Stimulated activated memory B cell treated with anti-CD40 and anti-IgM and Interleukin-4, amounts not matched to agents 10 μg/mL and 1 μg/mL and 100 μg/mL, for 72 hours (primary cell): ENCODE measurements at regions not wholly inside any gene's neighbourhood (a gene's known extent, or its start where the extent isn't known, plus 50 kb on each side); places are given as distances from the start of the nearest gene placed in this dataset.

ENCODE experiments used
- ATAC-seq: fragments of 150-1000 bp; cut with Tn5 transposase; 2 replicates; pipeline ENCODE4 v1.10.0; 2021
- H3K27ac Mint-ChIP-seq: one replicate; pipeline ENCODE4 v1.8.0; 2022; ENCODE audit warnings: mild to moderate bottlenecking, mixed read lengths
- H3K27me3 Mint-ChIP-seq: one replicate; pipeline ENCODE4 v1.8.0; 2022; ENCODE audit warnings: mixed read lengths
- H3K36me3 Mint-ChIP-seq: one replicate; pipeline ENCODE4 v1.8.0; 2022; ENCODE audit warnings: mixed read lengths
- H3K4me1 Mint-ChIP-seq: one replicate; pipeline ENCODE4 v1.8.0; 2022; ENCODE audit warnings: mixed read lengths
- H3K4me3 Mint-ChIP-seq: one replicate; pipeline ENCODE4 v1.8.0; 2022; ENCODE audit warnings: mild to moderate bottlenecking, moderate library complexity, mixed read lengths
- H3K9me3 Mint-ChIP-seq: one replicate; pipeline ENCODE4 v1.8.0; 2022; ENCODE audit warnings: mixed read lengths

DNA sequence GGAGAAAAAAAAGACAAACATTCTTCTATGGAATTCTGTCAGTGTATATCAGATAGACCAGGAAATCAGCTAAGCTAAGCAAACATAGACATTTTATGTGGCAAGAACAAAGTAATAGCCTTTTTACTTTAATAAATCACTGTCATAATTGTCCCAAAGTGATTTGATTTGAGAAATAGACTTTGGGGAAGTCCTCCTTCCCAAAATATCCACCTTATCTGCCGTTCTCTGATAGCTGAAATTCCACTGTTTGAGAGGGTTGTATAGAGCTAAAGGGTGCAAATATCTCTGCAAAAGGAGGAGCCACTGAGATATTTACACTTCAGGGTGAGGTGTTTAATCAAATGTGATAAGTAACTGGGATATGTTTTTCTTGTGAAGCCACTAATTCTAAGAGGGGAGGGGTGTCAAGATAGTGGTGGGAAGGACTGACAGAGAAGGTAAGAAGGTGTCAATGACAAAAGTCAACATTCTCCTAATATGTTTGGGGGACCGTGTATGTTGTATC, 544.4 kb upstream of the JAG1 start:
- H3K4me1 Mint-ChIP-seq: no peaks in the 10 kb centered on the region
- no peak for ATAC-seq
- no peak overlapping the region for H3K4me3 Mint-ChIP-seq
- H3K27ac Mint-ChIP-seq: no peak overlapping the region
- H3K9me3 Mint-ChIP-seq: no peaks in the 10 kb centered on the region
- H3K27me3 Mint-ChIP-seq: no peaks in the 10 kb centered on the region
- H3K36me3 Mint-ChIP-seq: no peaks in the 10 kb centered on the region

DNA sequence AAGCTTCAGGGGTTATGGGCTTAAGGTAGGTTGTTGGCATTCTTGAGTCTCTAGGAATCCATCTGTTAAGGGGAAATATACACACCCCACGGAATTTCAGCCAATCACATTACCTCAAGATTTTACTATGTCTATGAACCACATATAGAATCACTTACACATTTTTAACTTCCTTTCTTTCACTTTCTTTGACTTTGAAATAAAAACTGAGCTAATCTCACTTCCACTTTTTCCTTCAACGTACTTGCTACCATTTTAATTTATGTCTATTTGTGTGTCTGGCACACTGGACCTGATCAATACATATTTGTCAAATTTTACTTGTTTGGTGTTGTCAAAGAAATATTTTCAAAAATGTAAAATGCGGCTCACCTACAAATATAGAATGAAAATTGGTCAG, 545.4 kb upstream of the JAG1 start:
- Mint-ChIP-seq H3K4me1 (no peaks in the 10 kb centered on the region), H3K9me3 (no peaks in the 10 kb centered on the region), H3K27me3 (no peaks in the 10 kb centered on the region), H3K4me3 (no peak overlapping the region), H3K36me3 (no peaks in the 10 kb centered on the region), H3K27ac (no peak overlapping the region)
- ATAC-seq: no peak

DNA sequence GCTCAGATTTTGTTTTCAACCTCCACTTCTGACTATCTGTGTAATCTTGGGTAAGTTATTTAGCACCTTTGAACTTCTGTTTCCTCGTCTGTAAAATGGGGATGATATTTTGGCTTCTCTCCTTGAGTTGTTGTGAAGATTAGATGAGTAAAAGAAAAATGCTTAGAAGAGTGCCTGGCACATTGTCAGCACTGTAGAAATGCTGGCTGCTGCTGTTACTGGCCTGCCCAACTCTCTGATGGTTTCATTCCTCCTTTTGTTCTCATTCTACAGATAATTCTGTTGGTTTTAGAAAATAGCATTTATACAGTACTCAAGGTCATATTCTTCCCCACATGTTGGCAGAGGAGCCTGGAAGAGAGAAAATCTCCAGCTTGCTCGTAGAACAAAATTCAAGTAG, 547.2 kb upstream of the JAG1 start:
- no peaks in the 10 kb centered on the region for H3K4me1 Mint-ChIP-seq

DNA sequence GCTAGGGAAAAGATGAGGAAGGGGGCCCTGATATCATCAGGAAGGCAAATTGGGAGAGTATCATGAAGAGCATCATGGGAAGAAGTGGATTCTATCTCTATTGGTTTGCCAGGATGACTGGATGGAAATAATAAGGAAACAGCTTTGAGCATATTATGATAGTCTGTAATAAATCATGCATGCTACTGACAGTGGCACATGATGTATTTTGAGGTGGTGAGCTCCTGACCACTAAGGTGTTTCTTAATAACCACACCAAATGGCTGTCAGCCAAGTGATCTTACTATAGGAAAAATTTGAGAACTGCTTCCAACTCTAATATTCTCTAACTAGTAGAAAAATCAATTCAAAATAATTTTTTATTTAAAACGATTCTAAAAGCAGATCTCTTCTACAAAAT, 548.4 kb upstream of the JAG1 start:
- no peak for ATAC-seq
- H3K4me1 Mint-ChIP-seq: no peaks in the 10 kb centered on the region
- H3K36me3 Mint-ChIP-seq: no peaks in the 10 kb centered on the region
- H3K9me3 Mint-ChIP-seq: peaks cover 2% of the 10 kb centered on the region
- no peak overlapping the region for H3K27ac Mint-ChIP-seq
- H3K27me3 Mint-ChIP-seq: no peaks in the 10 kb centered on the region
- no peak overlapping the region for H3K4me3 Mint-ChIP-seq

More for the DNA sequence above, 547.2 kb upstream of the JAG1 start:
- Mint-ChIP-seq H3K9me3 (peaks cover 2% of the 10 kb centered on the region), H3K36me3 (no peaks in the 10 kb centered on the region), H3K27ac (no peak overlapping the region), H3K27me3 (no peaks in the 10 kb centered on the region), H3K4me3 (no peak overlapping the region)
- no peak for ATAC-seq

DNA sequence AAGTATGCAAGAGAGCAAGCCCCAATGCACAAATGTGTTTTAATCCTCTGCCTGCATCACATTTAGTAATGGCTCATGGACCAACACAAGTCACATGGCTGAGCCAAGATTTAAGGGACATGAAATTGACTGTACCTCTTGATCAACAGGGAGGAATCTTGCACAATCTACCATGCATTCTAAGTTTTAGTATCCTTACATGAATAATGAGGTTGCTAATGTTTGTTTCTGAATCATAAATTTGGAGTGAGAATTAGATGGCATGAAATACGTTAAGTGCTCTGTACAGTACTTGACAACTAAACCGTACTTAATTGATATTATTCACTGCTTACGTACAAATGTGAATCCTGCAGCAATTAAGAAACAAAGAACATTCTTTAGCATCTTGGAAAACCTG, 553.8 kb upstream of the JAG1 start:
- Mint-ChIP-seq H3K36me3 (no peaks in the 10 kb centered on the region), H3K27ac (no peak overlapping the region)

DNA sequence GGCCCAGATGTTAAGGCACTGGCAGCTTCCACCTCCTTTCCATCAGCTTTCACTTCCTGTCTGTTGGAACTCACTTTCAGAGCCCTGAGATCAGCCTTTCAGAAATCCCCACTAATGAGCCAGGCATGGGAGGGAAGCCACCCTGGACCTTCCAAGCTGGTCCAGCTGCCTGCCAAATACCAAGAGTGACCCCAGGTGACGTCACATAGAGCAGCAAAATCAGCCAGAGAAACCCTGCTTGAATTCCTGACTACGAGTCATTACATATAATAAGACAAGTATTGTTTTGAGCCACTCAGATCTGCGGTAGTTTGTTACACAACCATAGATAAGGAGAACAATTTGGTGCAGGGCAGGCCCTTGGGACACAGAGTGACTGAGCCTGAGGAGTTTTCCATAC, 556.0 kb upstream of the JAG1 start:
- ATAC-seq: no peak
- Mint-ChIP-seq H3K4me3 (no peak overlapping the region), H3K27me3 (no peaks in the 10 kb centered on the region), H3K4me1 (no peaks in the 10 kb centered on the region), H3K36me3 (no peaks in the 10 kb centered on the region), H3K9me3 (peaks cover under 1% of the 10 kb centered on the region), H3K27ac (no peak overlapping the region)

More for the DNA sequence above, 553.8 kb upstream of the JAG1 start:
- H3K27me3 Mint-ChIP-seq: no peaks in the 10 kb centered on the region
- H3K4me1 Mint-ChIP-seq: no peaks in the 10 kb centered on the region
- ATAC-seq: no peak
- no peak overlapping the region for H3K4me3 Mint-ChIP-seq
- H3K9me3 Mint-ChIP-seq: peaks cover 2% of the 10 kb centered on the region

DNA sequence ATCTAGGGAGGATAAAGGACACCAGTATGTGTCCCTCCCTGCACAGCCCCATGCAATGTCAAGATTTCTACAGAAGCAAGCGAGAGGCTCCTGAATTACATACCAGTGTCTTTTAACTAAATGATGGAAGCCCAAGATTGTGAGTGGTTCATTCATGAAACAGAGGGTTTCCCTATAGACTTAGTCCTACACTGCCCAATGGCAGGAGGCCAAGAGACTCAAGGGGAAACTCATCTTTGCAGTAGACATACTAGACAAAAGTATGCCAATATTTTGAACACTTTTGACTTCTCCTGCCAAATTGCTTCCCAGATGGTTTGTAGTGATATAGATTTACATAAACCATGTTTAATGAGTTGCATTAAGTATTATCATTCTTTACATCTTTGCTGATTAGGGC, 557.2 kb upstream of the JAG1 start:
- ATAC-seq: no peak
- H3K4me3 Mint-ChIP-seq: no peak overlapping the region
- H3K4me1 Mint-ChIP-seq: no peaks in the 10 kb centered on the region
- H3K27ac Mint-ChIP-seq: no peak overlapping the region
- no peaks in the 10 kb centered on the region for H3K36me3 Mint-ChIP-seq
- no peaks in the 10 kb centered on the region for H3K27me3 Mint-ChIP-seq
- H3K9me3 Mint-ChIP-seq: no peaks in the 10 kb centered on the region

- H3K4me3 Mint-ChIP-seq: no peak overlapping the region
- H3K27ac Mint-ChIP-seq: no peak overlapping the region
- no peaks in the 10 kb centered on the region for H3K27me3 Mint-ChIP-seq
- no peaks in the 10 kb centered on the region for H3K36me3 Mint-ChIP-seq
- no peaks in the 10 kb centered on the region for H3K4me1 Mint-ChIP-seq
- ATAC-seq: no peak
- no peaks in the 10 kb centered on the region for H3K9me3 Mint-ChIP-seq
Observed at GRCh38 chr20:11231742-11232648, 558.2 kb upstream of the JAG1 start.

- H3K9me3 Mint-ChIP-seq: no peaks in the 10 kb centered on the region
- H3K4me1 Mint-ChIP-seq: no peaks in the 10 kb centered on the region
- no peak overlapping the region for H3K4me3 Mint-ChIP-seq
- no peaks in the 10 kb centered on the region for H3K27me3 Mint-ChIP-seq
- H3K27ac Mint-ChIP-seq: no peak overlapping the region
- H3K36me3 Mint-ChIP-seq: no peaks in the 10 kb centered on the region
- no peak for ATAC-seq
Observed at GRCh38 chr20:11232896-11233295, 559.1 kb upstream of the JAG1 start.

- Mint-ChIP-seq H3K9me3 (peaks cover 3% of the 10 kb centered on the region), H3K4me3 (no peak overlapping the region), H3K36me3 (no peaks in the 10 kb centered on the region), H3K27me3 (no peaks in the 10 kb centered on the region), H3K27ac (no peak overlapping the region), H3K4me1 (no peaks in the 10 kb centered on the region)
- ATAC-seq: no peak
Observed at GRCh38 chr20:11234181-11234580, 560.4 kb upstream of the JAG1 start.

DNA sequence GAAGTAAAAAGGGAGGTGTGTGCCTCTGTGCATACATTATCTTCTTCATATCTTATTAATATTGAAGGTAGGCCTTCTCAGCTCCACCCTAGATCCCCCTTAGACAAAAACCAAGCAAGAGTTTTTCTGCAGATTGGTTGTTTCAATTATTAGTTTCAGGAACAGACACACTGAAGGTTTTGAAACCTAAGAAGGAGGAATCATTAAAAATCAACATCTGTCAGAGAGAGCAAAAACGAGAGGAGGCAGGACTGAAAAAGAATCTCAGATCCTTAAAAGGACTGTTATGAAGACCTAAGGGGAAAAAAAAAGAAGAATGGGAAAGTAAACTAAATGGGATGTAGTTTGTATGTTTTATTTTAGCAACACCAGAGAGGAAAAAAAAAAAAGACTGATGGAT, 560.8 kb upstream of the JAG1 start:
- H3K27ac Mint-ChIP-seq: no peak overlapping the region
- no peak for ATAC-seq
- no peak overlapping the region for H3K4me3 Mint-ChIP-seq
- H3K36me3 Mint-ChIP-seq: no peaks in the 10 kb centered on the region
- H3K9me3 Mint-ChIP-seq: peaks cover 5% of the 10 kb centered on the region
- H3K4me1 Mint-ChIP-seq: no peaks in the 10 kb centered on the region
- no peaks in the 10 kb centered on the region for H3K27me3 Mint-ChIP-seq

DNA sequence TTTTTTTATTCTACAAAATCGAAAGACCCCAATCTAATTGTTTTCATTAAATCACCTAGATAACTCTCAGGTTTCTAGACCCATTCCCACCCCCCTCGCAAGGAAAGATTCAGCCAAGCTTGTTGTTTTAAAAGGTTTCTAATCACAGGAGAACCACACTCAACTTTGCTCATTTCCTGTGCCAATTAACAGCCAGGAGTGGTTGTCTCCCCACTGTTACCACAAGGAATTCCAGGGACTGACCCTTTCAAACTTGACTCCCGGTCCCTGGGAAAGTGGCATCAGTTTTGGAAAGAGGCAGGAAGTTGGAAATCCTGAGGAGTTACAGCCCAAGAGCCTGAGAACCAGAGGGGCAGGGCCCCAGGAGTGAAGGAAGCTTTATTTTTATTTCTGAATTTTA, 561.3 kb upstream of the JAG1 start:
- no peaks in the 10 kb centered on the region for H3K4me1 Mint-ChIP-seq
- H3K4me3 Mint-ChIP-seq: no peak overlapping the region
- no peaks in the 10 kb centered on the region for H3K36me3 Mint-ChIP-seq
- H3K9me3 Mint-ChIP-seq: peaks cover 5% of the 10 kb centered on the region
- H3K27me3 Mint-ChIP-seq: no peaks in the 10 kb centered on the region
- no peak for ATAC-seq
- H3K27ac Mint-ChIP-seq: no peak overlapping the region

DNA sequence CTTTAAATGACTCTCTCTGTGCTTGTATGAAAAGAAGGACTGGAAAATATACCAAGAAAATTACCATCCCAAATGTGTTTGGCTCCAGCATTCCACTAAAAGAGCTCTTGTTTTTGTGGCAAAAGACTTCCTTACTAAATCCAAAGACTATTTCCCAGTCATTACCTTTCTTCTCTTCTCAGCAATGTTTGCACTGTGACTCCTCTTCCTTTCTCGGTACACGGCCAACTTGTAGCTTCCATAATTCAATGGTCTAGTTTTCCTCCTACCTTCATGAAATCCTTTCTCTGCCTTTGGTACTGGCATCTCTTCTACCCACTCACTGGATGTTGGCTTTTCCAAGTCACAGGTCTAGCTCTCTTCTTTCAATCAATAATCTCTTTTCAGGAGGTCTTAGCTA, 568.5 kb upstream of the JAG1 start:
- Mint-ChIP-seq H3K4me1 (no peaks in the 10 kb centered on the region), H3K27ac (no peak overlapping the region), H3K9me3 (peaks cover 14% of the 10 kb centered on the region), H3K27me3 (no peaks in the 10 kb centered on the region), H3K36me3 (no peaks in the 10 kb centered on the region), H3K4me3 (no peak overlapping the region)
- ATAC-seq: no peak

DNA sequence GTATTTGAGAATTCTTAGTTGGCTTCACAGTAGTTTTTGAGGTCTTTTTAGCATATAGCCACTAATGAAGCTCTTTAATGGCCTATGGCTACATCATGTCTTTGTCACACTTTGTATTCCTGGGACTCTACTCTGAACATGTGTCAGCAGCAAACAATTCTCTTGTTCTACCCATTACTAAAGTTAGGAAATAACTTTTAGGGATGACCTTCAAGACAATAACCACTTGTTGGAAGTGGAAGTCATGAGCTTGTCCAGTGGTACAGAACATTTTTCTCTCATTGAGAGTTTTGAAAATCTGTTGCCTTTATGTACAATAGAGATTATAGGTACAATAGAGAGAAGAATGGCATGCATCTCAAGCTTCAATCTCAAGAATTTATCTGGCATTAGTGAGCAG, 571.6 kb upstream of the JAG1 start:
- Mint-ChIP-seq H3K4me1 (no peaks in the 10 kb centered on the region), H3K9me3 (peaks cover 12% of the 10 kb centered on the region), H3K27ac (no peak overlapping the region), H3K36me3 (no peaks in the 10 kb centered on the region), H3K27me3 (no peaks in the 10 kb centered on the region), H3K4me3 (no peak overlapping the region)
- no peak for ATAC-seq

GRCh38 chr20:11246251-11246775, 572.5 kb upstream of the JAG1 start:
- Mint-ChIP-seq H3K4me3 (no peak overlapping the region), H3K36me3 (no peaks in the 10 kb centered on the region), H3K9me3 (peaks cover 9% of the 10 kb centered on the region), H3K27ac (no peak overlapping the region), H3K27me3 (no peaks in the 10 kb centered on the region), H3K4me1 (no peaks in the 10 kb centered on the region)
- no peak for ATAC-seq
